OCI-LY3 (cell line): ENCODE measurements at regions not wholly inside any gene's neighbourhood (a gene's known extent, or its start where the extent isn't known, plus 50 kb on each side); places are given as distances from the start of the nearest gene placed in this dataset.

Source experiments
- EZH2phosphoT487 ChIP-seq: fragments of 200-600 bp; shearing (Covaris generic); IDR thresholded peaks from 2 replicates; pipeline ENCODE4 v1.6.1; 2018; ENCODE audit warnings: antibody characterized with exemption, mixed run types, low read depth
- TF ChIP-seq, protein P1 (sequence below): fragments of 200-600, 300-600 bp; sonication (generic); IDR thresholded peaks from 2 replicates; pipeline ENCODE4 v1.5.1; 2014; ENCODE audit warnings: antibody characterized with exemption, low read length, low read depth

DNA sequence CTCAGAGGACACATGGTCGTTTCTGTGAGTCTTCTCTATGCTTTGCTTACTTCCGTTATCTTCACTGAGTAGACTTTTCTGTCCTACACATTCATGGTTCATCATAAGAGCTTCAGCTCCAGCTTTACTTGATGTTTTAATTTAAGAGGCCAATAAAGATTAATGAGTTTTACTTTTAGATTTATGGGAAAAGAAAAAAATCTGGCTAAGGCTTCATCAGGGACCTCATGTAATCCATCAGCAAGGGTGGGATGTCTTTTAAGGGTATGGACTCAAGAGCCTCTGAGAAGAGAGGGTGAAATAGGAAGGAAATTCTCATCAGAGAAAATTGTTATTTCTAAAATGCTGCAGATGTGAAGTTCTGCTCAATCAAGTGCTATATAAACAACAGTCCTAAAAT, 963.0 kb upstream of the RAG2 start:
- TF ChIP-seq, protein P1, sequence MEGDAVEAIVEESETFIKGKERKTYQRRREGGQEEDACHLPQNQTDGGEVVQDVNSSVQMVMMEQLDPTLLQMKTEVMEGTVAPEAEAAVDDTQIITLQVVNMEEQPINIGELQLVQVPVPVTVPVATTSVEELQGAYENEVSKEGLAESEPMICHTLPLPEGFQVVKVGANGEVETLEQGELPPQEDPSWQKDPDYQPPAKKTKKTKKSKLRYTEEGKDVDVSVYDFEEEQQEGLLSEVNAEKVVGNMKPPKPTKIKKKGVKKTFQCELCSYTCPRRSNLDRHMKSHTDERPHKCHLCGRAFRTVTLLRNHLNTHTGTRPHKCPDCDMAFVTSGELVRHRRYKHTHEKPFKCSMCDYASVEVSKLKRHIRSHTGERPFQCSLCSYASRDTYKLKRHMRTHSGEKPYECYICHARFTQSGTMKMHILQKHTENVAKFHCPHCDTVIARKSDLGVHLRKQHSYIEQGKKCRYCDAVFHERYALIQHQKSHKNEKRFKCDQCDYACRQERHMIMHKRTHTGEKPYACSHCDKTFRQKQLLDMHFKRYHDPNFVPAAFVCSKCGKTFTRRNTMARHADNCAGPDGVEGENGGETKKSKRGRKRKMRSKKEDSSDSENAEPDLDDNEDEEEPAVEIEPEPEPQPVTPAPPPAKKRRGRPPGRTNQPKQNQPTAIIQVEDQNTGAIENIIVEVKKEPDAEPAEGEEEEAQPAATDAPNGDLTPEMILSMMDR = no peak
- TF ChIP-seq EZH2phosphoT487 = no peak
